HCT116 (cell line): ENCODE measurements at regions not wholly inside any gene's neighbourhood (a gene's known extent, or its start where the extent isn't known, plus 50 kb on each side); places are given as distances from the start of the nearest gene placed in this dataset.

Source experiments
- CTCF ChIP-seq, 3 experiments: fragments of 200-600 bp in 1 of 3; sonication (generic) in 1 of 3; IDR thresholded peaks in 2 of 3; conservative IDR thresholded peaks in 1 of 3; 2 replicates each; pipeline ENCODE4 v1.5.1; 2012 to 2017; ENCODE audit warnings: low read depth in 2 of 3, low read length in 2 of 3, antibody characterized with exemption in 1 of 3, borderline replicate concordance in 1 of 3, control low read depth in 1 of 3, mild to moderate bottlenecking in 1 of 3, mixed read lengths in 1 of 3, mixed run types in 1 of 3, moderate library complexity in 1 of 3; ENCODE audit not compliant: insufficient read depth in 1 of 3
- EGR1 ChIP-seq: IDR thresholded peaks from 2 replicates; pipeline ENCODE4 v1.6.1; 2012; ENCODE audit warnings: low read depth
- EZH2phosphoT487 ChIP-seq: fragments of 200-600 bp; IDR thresholded peaks from 2 replicates; pipeline ENCODE4 v1.6.1; 2018; ENCODE audit warnings: antibody characterized with exemption, borderline replicate concordance
- TCF7L2 ChIP-seq: IDR thresholded peaks from 2 replicates; pipeline ENCODE4 v1.7.0; 2011; ENCODE audit warnings: borderline replicate concordance, inconsistent platforms; ENCODE audit not compliant: insufficient read depth, insufficient read length; ENCODE audit errors: extremely low read depth

- TF ChIP-seq EGR1 (no peak), TCF7L2 (no peak), CTCF (IDR thresholded peaks at IDR 0.05 in 2 of 3, conservative IDR thresholded peaks at IDR 0.05 in 1 of 3; ENCODE audit: borderline replicate concordance in 1 of 3, insufficient read depth in 1 of 3, low read depth in 2 of 3, low read length in 2 of 3) (no peak), EZH2phosphoT487 (no peak)
Observed at GRCh38 chr12:125688881-125689280, 623.6 kb downstream of the AACS start.
